GM12878 (cell line): ENCODE measurements at regions not wholly inside any gene's neighbourhood (a gene's known extent, or its start where the extent isn't known, plus 50 kb on each side); places are given as distances from the start of the nearest gene placed in this dataset.

Experiments
- ATAC-seq: fragments of 200-7000 bp; cut with Tn5 transposase; 3 replicates; pipeline ENCODE4 v1.9.1; 2020; ENCODE audit warnings: mild to moderate bottlenecking, moderate library complexity
- BruUV-seq: library from RNA; stranded (reverse); fragments of 400-500 nt; replicated peaks from 2 replicates; lab custom pipeline; 2021; lab: Mats Ljungman, UMichigan
- CTCF ChIA-PET: fragments of 300-600 bp; sonication (Branson Sonifier 250); formaldehyde crosslinking; extraction: SDS; loops from one replicate; lab custom pipeline; 2021; ENCODE audit warnings: inconsistent platforms; lab: Yijun Ruan, JAX
- POLR2A ChIA-PET: fragments of 350-600 bp; formaldehyde crosslinking; extraction: SDS; loops from one replicate; lab custom pipeline; 2021; ENCODE audit warnings: inconsistent platforms; lab: Charles Lee
- RAD21 ChIA-PET: fragments of 300-600 bp; sonication (Branson Sonifier 250); formaldehyde crosslinking; loops from one replicate; lab custom pipeline; 2023; ENCODE audit warnings: antibody characterized with exemption; ENCODE audit not compliant: unreplicated experiment; lab: Charles Lee
- SMC1A ChIA-PET: fragments of 300-600 bp; sonication (Branson Sonifier 250); formaldehyde crosslinking; loops from one replicate; lab custom pipeline; 2023; ENCODE audit not compliant: unreplicated experiment, uncharacterized antibody; lab: Charles Lee
- DNase-seq: peaks from one replicate; pipeline ENCODE4 v3.0.0-alpha.2; 2011; ENCODE audit warnings: low read depth, low spot score
- FAIRE-seq: peaks from 3 replicates; lab custom pipeline; 2011; peaks lifted over from hg19 to GRCh38; lab: Jason Lieb, UNC
- H2AFZ ChIP-seq: 2 replicates; pipeline ENCODE4 v1.6.0; 2011; ENCODE audit warnings: low read depth, low read length, control low read depth; ENCODE audit not compliant: control insufficient read depth
- H3K27ac ChIP-seq: 2 replicates; pipeline ENCODE4 v1.5.1; 2011; ENCODE audit warnings: control low read depth; ENCODE audit not compliant: control insufficient read depth, insufficient read depth
- H3K27me3 ChIP-seq, 2 experiments: replicated peaks in 1 of 2; 2 replicates each; pipeline versions ENCODE4 v1.6.0 to v1.6.1; 2011; ENCODE audit warnings: low read length in 1 of 2; ENCODE audit not compliant: control insufficient read depth in 2 of 2, insufficient read depth in 2 of 2
- H3K36me3 ChIP-seq, 2 experiments: 2 replicates each; pipeline ENCODE4 v1.5.1; 2011; ENCODE audit warnings: low read length in 1 of 2; ENCODE audit not compliant: control insufficient read depth in 2 of 2, insufficient read depth in 2 of 2
- H3K4me1 ChIP-seq: 2 replicates; pipeline ENCODE4 v1.6.1; 2011; ENCODE audit warnings: mild to moderate bottlenecking, low read length, moderate library complexity, mixed read lengths; ENCODE audit not compliant: control insufficient read depth, insufficient read depth
- H3K4me2 ChIP-seq: 2 replicates; pipeline ENCODE4 v1.6.0; 2011; ENCODE audit warnings: control low read depth; ENCODE audit not compliant: control insufficient read depth, insufficient read depth
- H3K4me3 ChIP-seq: fragments of 200-600 bp; sonication (generic); 2 replicates; pipeline ENCODE4 v1.5.1; 2016
- H3K79me2 ChIP-seq: 2 replicates; pipeline ENCODE4 v1.6.0; 2011; ENCODE audit warnings: low read length; ENCODE audit not compliant: control insufficient read depth, insufficient read depth
- H3K9ac ChIP-seq: 2 replicates; pipeline ENCODE4 v1.8.0; 2011; ENCODE audit warnings: low read length, control low read depth, mixed read lengths; ENCODE audit not compliant: control insufficient read depth, insufficient read depth
- H3K9me3 ChIP-seq: replicated peaks from 3 replicates; pipeline ENCODE4 v1.5.1; 2011; ENCODE audit warnings: mild to moderate bottlenecking, low read length; ENCODE audit not compliant: control insufficient read depth, insufficient read depth
- H4K20me1 ChIP-seq: 2 replicates; pipeline ENCODE4 v1.6.0; 2011; ENCODE audit not compliant: control insufficient read depth, insufficient read depth
- BCLAF1 ChIP-seq: fragments of 450-650 bp; IDR thresholded peaks from 2 replicates; pipeline ENCODE4 v1.6.1; 2017; ENCODE audit warnings: antibody characterized with exemption, mild to moderate bottlenecking, moderate library complexity
- BRCA1 ChIP-seq: IDR thresholded peaks from 2 replicates; pipeline ENCODE4 v1.6.1; 2011; ENCODE audit warnings: low read depth, low read length, improper control_type of control experiment
- CREM ChIP-seq: IDR thresholded peaks from 2 replicates; pipeline ENCODE4 v1.6.1; 2014; ENCODE audit warnings: antibody characterized with exemption, low read depth
- HDAC2 ChIP-seq: fragments of 200-600 bp; sonication (generic); IDR thresholded peaks from 2 replicates; pipeline ENCODE4 v1.6.1; 2017
- NFYA ChIP-seq: IDR thresholded peaks from 2 replicates; pipeline ENCODE4 v1.6.1; 2011; ENCODE audit warnings: low read depth, mild to moderate bottlenecking, low read length, improper control_type of control experiment, borderline replicate concordance
- NR2C2 ChIP-seq: IDR thresholded peaks from 2 replicates; pipeline ENCODE4 v1.6.1; 2011; ENCODE audit warnings: borderline replicate concordance, low read depth; ENCODE audit not compliant: control insufficient read depth, insufficient read length
- NR2F1 ChIP-seq: fragments of 450-650 bp; conservative IDR thresholded peaks from 2 replicates; pipeline ENCODE4 v1.6.1; 2017; ENCODE audit warnings: mild to moderate bottlenecking
- PRDM15 ChIP-seq: fragments of 450-650 bp; formaldehyde crosslinking; IDR thresholded peaks from 2 replicates; pipeline ENCODE4 v1.4.0; 2020; ENCODE audit warnings: mild to moderate bottlenecking, moderate library complexity
- RB1 ChIP-seq: fragments of 450-650 bp; formaldehyde crosslinking; IDR thresholded peaks from 2 replicates; pipeline ENCODE4 v1.6.1; 2017; ENCODE audit warnings: mild to moderate bottlenecking, borderline replicate concordance
- SMAD1 ChIP-seq: fragments of 450-650 bp; IDR thresholded peaks from 2 replicates; pipeline ENCODE4 v1.6.1; 2018; ENCODE audit warnings: mild to moderate bottlenecking, low read depth; ENCODE audit not compliant: partially characterized antibody
- YBX1 ChIP-seq: fragments of 450-650 bp; IDR thresholded peaks from 2 replicates; pipeline ENCODE4 v1.6.1; 2016; ENCODE audit warnings: antibody characterized with exemption
- YY1 ChIP-seq: IDR thresholded peaks from 2 replicates; pipeline ENCODE4 v1.6.1; 2011; ENCODE audit warnings: low read depth, mild to moderate bottlenecking, low read length
- WGBS: methylation state at CpG from one replicate; pipeline ENCODE4 v1.1.6; 2016; ENCODE audit warnings: low lambda C conversion rate; ENCODE audit not compliant: insufficient replicate concordance, insufficient coverage; ENCODE audit errors: missing lambda C conversion rate; 5-methylcytosine and 5-hydroxymethylcytosine counted together
- in situ Hi-C: fragments of 300-500 bp; cut with MboI; formaldehyde crosslinking; loops from 9 replicates; pipeline ENCODE4 v1.14.3; 2018; ENCODE audit warnings: mixed read lengths
- intact Hi-C: fragments of 100-400 bp; cut with micrococcal nuclease; formaldehyde crosslinking; loops from one replicate; pipeline ENCODE4 v1.14.2; 2022; ENCODE audit not compliant: unreplicated experiment

- TF ChIP-seq BCLAF1: no peak
- TF ChIP-seq, all 136 proteins: peak for 0
These were observed 169.0 kb upstream of the COPS8 start (continued) for GRCh38 chr2:236916651-236917050.

GRCh38 chr2:236917164-236917563 lies 168.5 kb upstream of the COPS8 start:
- no peaks in the 10 kb centered on the region for H3K79me2 ChIP-seq
- ATAC-seq: no peak
- H3K4me3 ChIP-seq: no peak overlapping the region
- H3K27ac ChIP-seq: no peak overlapping the region
- in situ Hi-C loops (no loop called here), intact Hi-C loops (no loop called here)
- no peak for DNase-seq
- 10% methylated on average over 3 of the region's 3 CpGs for WGBS
- peaks cover 2% of the 10 kb centered on the region in 2 experiments; a peak in 3 of 4 replicates for H3K27me3 ChIP-seq
- H3K4me2 ChIP-seq: no peak overlapping the region
- ChIA-PET RAD21 (no interaction called here), CTCF (no interaction called here), SMC1A (interaction anchor here (0.7 to 0.9 kb wide), 2 partner anchors 56 to 346 kb away, joined by 3 read pairs; no protein-coding TSS in a partner anchor), POLR2A (interaction anchor here (0.5 kb wide), 1 partner anchor 45 kb away, joined by 3 read pairs; no protein-coding TSS in a partner anchor)
- H2AFZ ChIP-seq: no peak overlapping the region
- no TSS peak for BruUV-seq
- no peaks in the 10 kb centered on the region for H3K36me3 ChIP-seq
- no peak overlapping the region for H3K9ac ChIP-seq
- no peaks in the 10 kb centered on the region for H3K4me1 ChIP-seq
- H4K20me1 ChIP-seq: no peaks in the 10 kb centered on the region
- no peaks in the 10 kb centered on the region for H3K9me3 ChIP-seq
- TF ChIP-seq NR2C2: no peak
- no peak for TF ChIP-seq YBX1
- TF ChIP-seq RB1: no peak
- TF ChIP-seq YY1: no peak
- no peak for TF ChIP-seq NR2F1
- no peak for TF ChIP-seq CREM
- TF ChIP-seq HDAC2: no peak
- TF ChIP-seq NFYA: no peak
- no peak for TF ChIP-seq SMAD1
- TF ChIP-seq BRCA1: no peak
- no peak for TF ChIP-seq PRDM15
- no peak for FAIRE-seq
